Ovary (tissue), 3 donors: ENCODE measurements at regions not wholly inside any gene's neighbourhood (a gene's known extent, or its start where the extent isn't known, plus 50 kb on each side); places are given as distances from the start of the nearest gene placed in this dataset.

Experiments used
- POLR2A ChIP-seq: fragments of 450-650 bp; IDR thresholded peaks from one replicate; pipeline ENCODE4 v1.6.1; 2017; ENCODE audit warnings: antibody characterized with exemption, mild to moderate bottlenecking, moderate library complexity
- TF ChIP-seq, protein P1 (sequence below), 3 donors: fragments of 450-650 bp in 2 of 3; fragments of 200-600 bp in 1 of 3; IDR thresholded peaks; one replicate each; pipeline versions ENCODE4 v1.5.1 to v1.8.0; 2016 to 2022; ENCODE audit warnings: antibody characterized with exemption in 3 of 3, mild to moderate bottlenecking in 1 of 3
- donor health status: DM: no; HTN: no; CAD: no.

DNA sequence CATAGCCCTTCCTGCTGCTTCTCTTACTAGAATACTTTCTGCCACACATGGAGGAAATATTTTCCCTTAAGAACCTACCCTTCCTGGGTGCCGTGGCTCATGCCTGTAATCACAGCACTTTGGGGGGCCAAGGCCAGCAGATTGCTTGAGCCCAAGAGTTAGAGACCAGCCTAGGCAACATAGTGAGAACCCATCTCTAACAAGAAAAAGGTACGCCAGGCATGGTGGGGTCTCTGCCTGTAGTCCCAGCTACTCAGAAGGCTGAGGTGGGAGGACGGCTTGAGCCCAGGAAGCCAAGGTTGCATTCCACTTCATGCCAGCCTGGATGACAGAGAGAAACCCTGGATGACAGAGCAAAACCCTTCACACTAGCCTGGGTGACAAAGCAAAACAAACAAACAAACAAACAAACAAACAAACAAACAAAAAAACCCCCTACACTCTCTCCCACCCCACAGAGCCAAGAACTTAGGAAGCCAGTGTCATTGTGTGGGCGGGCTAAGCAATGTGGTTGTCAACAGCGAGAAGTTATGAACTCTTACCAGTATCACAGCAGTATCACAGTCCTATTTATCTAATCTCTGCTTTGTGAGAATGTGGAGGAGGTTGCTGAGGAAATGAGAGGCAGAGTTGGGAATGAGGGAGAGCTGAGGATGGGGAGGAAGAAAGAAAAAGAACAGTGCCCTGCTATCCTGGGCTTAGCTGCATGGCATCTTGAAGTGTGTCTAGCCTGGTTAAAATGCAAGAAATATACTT lies 53.8 kb upstream of the CLEC14A start:
- TF ChIP-seq, protein P1, sequence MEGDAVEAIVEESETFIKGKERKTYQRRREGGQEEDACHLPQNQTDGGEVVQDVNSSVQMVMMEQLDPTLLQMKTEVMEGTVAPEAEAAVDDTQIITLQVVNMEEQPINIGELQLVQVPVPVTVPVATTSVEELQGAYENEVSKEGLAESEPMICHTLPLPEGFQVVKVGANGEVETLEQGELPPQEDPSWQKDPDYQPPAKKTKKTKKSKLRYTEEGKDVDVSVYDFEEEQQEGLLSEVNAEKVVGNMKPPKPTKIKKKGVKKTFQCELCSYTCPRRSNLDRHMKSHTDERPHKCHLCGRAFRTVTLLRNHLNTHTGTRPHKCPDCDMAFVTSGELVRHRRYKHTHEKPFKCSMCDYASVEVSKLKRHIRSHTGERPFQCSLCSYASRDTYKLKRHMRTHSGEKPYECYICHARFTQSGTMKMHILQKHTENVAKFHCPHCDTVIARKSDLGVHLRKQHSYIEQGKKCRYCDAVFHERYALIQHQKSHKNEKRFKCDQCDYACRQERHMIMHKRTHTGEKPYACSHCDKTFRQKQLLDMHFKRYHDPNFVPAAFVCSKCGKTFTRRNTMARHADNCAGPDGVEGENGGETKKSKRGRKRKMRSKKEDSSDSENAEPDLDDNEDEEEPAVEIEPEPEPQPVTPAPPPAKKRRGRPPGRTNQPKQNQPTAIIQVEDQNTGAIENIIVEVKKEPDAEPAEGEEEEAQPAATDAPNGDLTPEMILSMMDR (IDR thresholded peaks at IDR 0.05): no peak
- no peak for TF ChIP-seq POLR2A
